Lung (tissue), 11 donors: ENCODE measurements at regions not wholly inside any gene's neighbourhood (a gene's known extent, or its start where the extent isn't known, plus 50 kb on each side); places are given as distances from the start of the nearest gene placed in this dataset.

Experiments used
- ATAC-seq: fragments of 200-7000 bp; cut with Tn5 transposase; one replicate; pipeline ENCODE4 v1.9.1; 2020; ENCODE audit warnings: moderate number of reproducible peaks; ENCODE audit not compliant: insufficient read depth, low FRiP score
- DNase-seq, 3 donors: peaks; one replicate each; pipeline ENCODE4 v3.0.0-alpha.2; 2013 to 2017
- H3K27ac ChIP-seq, 2 donors: one replicate each; pipeline ENCODE4 v1.5.1; 2013; ENCODE audit warnings: mild to moderate bottlenecking in 2 of 2, moderate library complexity in 2 of 2, control low read depth in 1 of 2, inconsistent platforms in 1 of 2, low read depth in 1 of 2, low read length in 1 of 2
- H3K27me3 ChIP-seq, 3 donors: one replicate each; pipeline ENCODE4 v1.5.1; 2013; ENCODE audit warnings: low read length in 2 of 3; ENCODE audit not compliant: control insufficient read depth in 3 of 3, insufficient read depth in 3 of 3
- H3K36me3 ChIP-seq, 4 donors: one replicate each; pipeline ENCODE4 v1.5.1; 2013; ENCODE audit warnings: low read length in 4 of 4, mild to moderate bottlenecking in 1 of 4, moderate library complexity in 1 of 4; ENCODE audit not compliant: control insufficient read depth in 4 of 4, insufficient read depth in 4 of 4
- H3K4me1 ChIP-seq, 5 donors: one replicate each; pipeline ENCODE4 v1.5.1; 2013; ENCODE audit warnings: low read length in 5 of 5, mild to moderate bottlenecking in 2 of 5, moderate library complexity in 1 of 5; ENCODE audit not compliant: control insufficient read depth in 5 of 5, insufficient read depth in 5 of 5
- H3K4me3 ChIP-seq: one replicate; pipeline ENCODE4 v1.5.1; 2013; ENCODE audit warnings: mild to moderate bottlenecking, control low read depth, moderate library complexity
- H3K9ac ChIP-seq, 2 donors: one replicate each; pipeline ENCODE4 v1.5.1; 2013; ENCODE audit warnings: low read length in 2 of 2, control low read depth in 1 of 2; ENCODE audit not compliant: insufficient read depth in 1 of 2
- H3K9me3 ChIP-seq, 4 donors: one replicate each; pipeline ENCODE4 v1.5.1; 2013; ENCODE audit warnings: low read length in 3 of 4, mild to moderate bottlenecking in 1 of 4, moderate library complexity in 1 of 4; ENCODE audit not compliant: control insufficient read depth in 4 of 4, insufficient read depth in 3 of 4
- CTCF ChIP-seq: IDR thresholded peaks from 2 replicates; pipeline ENCODE4 v1.5.1; 2012; ENCODE audit warnings: mild to moderate bottlenecking; ENCODE audit errors: control extremely low read depth, extremely low read depth
- WGBS, 2 donors: extraction: QIAGEN DNeasy Blood & Tissue Kit; methylation state at CpG; one replicate each; pipeline ENCODE4 v1.1.7; 2013; 5-methylcytosine and 5-hydroxymethylcytosine counted together
- donor health status: control.
- donor health status: control.
- donor health status: Bipolar disorder and iron deficiency.
- donor health status: healthy.
- donor health status: DM: yes; HTN: yes; CAD: no.

GRCh38 chr7:45460379-45460778, 113.8 kb upstream of the ADCY1 start:
- ATAC-seq (no peak), DNase-seq (no peak)
- no peaks in the 10 kb centered on the region for H3K36me3 ChIP-seq
- no peak overlapping the region for H3K27ac ChIP-seq
- no peak overlapping the region for H3K9ac ChIP-seq
- no peak overlapping the region for H3K4me3 ChIP-seq
- H3K27me3 ChIP-seq, result no peaks in the 10 kb centered on the region
- H3K9me3 ChIP-seq, result no peaks in the 10 kb centered on the region
- TF ChIP-seq CTCF, result no peak
- no peaks in the 10 kb centered on the region for H3K4me1 ChIP-seq
- WGBS, 2 donors, result 78 to 86% methylated on average over 3 of the region's 3 CpGs

GRCh38 chr7:45461026-45461425, 113.1 kb upstream of the ADCY1 start:
- no peaks in the 10 kb centered on the region for H3K36me3 ChIP-seq
- H3K9ac ChIP-seq, result no peak overlapping the region
- WGBS, 2 donors, result 50 to 53% methylated on average over 3 of the region's 3 CpGs
- ATAC-seq (no peak), DNase-seq (no peak)
- TF ChIP-seq CTCF, result no peak
- H3K27ac ChIP-seq, result no peak overlapping the region
- no peaks in the 10 kb centered on the region for H3K9me3 ChIP-seq
- H3K4me1 ChIP-seq, result no peaks in the 10 kb centered on the region
- no peaks in the 10 kb centered on the region for H3K27me3 ChIP-seq
- no peak overlapping the region for H3K4me3 ChIP-seq

GRCh38 chr7:45469103-45469502, 105.1 kb upstream of the ADCY1 start:
- Histone ChIP-seq H3K36me3 (no peaks in the 10 kb centered on the region), H3K27me3 (no peaks in the 10 kb centered on the region), H3K27ac (no peak overlapping the region), H3K4me3 (no peak overlapping the region), H3K9me3 (peaks cover 0 to 10% (median 0%) of the 10 kb centered on the region in 4 donors), H3K9ac (no peak overlapping the region), H3K4me1 (no peaks in the 10 kb centered on the region)
- 84 to 93% methylated on average over 1 of the region's 1 CpG for WGBS, 2 donors
- TF ChIP-seq CTCF, result no peak
- no peak for DNase-seq
- no peak for ATAC-seq

- Histone ChIP-seq H3K27ac (no peak overlapping the region), H3K4me3 (no peak overlapping the region), H3K4me1 (no peaks in the 10 kb centered on the region), H3K9ac (no peak overlapping the region), H3K27me3 (no peaks in the 10 kb centered on the region), H3K9me3 (peaks cover 0 to 10% (median 0%) of the 10 kb centered on the region in 4 donors), H3K36me3 (no peaks in the 10 kb centered on the region)
- DNase-seq, result no peak
- TF ChIP-seq CTCF, result no peak
- WGBS, 2 donors, result 94 to 96% methylated on average over 3 of the region's 3 CpGs
- no peak for ATAC-seq
Observed at GRCh38 chr7:45470031-45470430, 104.1 kb upstream of the ADCY1 start.
